ENCODE measurements at regions not wholly inside any gene's neighbourhood (a gene's known extent, or its start where the extent isn't known, plus 50 kb on each side); places are given as distances from the start of the nearest gene placed in this dataset.

DNA sequence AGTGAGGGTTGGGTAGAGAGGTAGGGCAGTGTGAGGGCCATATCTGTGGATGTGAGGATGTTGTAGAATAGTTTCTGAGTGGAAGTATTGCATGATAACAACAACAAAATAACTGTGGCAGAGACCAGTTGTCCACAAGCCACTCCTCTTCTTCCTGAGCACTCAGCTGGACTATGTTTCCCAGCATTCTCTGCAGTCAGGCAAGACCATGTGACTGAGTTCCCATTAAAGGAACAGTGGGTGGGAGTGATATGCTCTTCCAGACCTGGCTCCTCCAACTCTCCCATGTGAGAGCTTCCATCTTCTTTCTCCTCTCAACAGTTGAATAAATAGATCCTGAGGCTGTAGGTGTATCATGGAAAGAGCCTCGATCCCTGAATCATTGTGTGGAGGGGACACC, 272.4 kb downstream of the CBLN1 start:
- DNase-seq (ENCODE audit: low read depth in 4 of 4, low spot score in 3 of 4): no peak

DNA sequence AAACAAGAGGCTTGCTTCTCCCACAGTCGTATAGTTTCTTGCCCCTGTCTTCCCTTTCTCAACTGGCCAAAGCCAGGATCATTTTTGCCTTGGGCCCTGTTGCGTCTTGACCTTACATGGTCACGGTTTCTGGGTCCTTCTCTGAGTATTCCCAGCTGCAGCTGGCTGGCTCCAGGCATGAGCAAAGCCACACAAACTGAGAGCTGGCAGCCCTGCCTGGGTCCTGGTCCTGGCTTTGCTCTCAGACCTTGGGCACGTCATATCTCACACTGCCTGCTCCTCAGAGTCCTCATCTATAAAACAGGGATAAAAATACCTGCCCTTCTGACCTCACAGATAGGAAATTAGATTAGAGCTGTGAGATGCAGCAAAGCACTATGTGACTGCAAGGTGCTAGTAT, 277.6 kb downstream of the CBLN1 start:
- no peak for DNase-seq (ENCODE audit: low read depth in 4 of 4, low spot score in 3 of 4)

DNA sequence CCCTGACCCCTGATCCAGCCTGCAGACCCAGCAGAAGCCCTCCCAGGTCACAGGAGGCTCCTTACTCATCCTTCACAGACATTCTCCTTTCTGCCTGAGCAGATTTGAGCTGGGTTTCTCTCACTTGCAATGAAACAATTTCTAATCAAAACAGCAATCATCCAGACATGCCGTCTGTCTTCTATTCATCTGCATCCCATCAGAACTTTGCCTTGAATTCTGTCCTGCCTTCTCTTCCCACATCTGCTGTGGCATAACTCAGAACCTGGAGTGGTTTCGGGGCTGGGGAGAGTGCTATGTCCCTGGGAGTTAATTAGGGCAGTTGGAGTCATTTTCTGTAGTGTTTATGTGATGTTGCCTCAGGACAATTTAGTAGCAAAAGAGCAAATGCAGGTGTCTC, 278.6 kb downstream of the CBLN1 start:
- no peak for DNase-seq (ENCODE audit: low read depth in 4 of 4, low spot score in 3 of 4)

DNA sequence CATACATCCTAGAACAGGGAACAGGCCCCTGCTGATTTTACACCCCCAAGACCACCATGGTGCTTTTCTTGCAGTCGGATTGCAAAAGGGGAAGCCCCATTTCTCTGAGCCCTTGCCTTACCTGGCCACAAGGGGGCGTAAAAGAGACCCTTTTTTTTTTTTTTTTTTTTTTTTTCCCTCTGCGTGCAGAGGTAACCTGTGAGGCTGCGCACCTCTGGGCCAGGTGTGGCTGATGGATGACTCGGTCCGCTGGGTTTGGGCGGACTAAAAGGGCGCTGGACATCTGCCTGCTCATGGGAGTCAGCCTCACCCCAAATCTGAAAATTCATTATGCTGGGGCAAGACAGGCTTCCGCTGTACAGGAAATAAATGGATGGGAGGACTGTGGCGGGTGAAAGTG, 281.0 kb downstream of the CBLN1 start:
- no peak for DNase-seq (ENCODE audit: low read depth in 4 of 4, low spot score in 3 of 4)

DNA sequence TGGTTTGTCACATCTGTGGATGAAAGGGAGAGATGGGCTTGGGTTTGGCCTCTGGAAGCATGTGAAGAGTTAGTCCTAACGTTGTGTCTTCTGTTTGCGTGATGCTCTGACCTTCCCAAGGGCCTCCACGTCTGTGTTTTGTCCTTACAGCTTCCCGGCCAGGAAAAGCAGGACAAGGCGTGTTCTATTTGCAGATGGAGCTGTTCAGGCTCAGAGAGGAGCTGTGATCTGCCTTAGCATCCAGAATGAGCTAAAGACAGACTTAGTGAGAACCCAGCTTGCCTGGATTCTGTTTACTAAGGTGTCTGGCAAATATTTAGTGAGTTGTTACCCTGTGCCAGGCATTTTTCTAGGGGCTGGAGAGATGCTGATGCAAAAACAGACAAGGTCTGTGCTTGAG, 282.1 kb downstream of the CBLN1 start:
- no peak for DNase-seq (ENCODE audit: low read depth in 4 of 4, low spot score in 3 of 4)

DNA sequence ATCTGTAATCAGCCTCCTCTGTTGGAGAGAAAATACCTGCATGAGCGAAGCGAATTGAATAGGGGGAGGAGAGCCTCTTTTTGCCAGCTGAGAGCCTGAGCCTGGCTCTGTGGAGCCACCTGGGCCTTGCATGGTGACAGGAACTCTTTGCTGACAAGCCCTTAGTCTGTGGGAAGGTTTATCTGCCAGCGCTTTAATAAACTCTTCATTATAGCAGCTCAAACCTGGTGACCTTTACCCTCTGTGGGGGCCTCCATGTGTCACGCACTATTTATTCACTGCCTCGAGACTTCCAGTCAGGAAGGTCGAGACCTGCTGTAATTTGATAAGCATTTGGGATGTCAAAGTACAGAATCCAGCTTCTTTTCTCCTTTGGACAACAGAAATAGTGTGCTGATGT, 282.6 kb downstream of the CBLN1 start:
- no peak for DNase-seq (ENCODE audit: low read depth in 4 of 4, low spot score in 3 of 4)

DNA sequence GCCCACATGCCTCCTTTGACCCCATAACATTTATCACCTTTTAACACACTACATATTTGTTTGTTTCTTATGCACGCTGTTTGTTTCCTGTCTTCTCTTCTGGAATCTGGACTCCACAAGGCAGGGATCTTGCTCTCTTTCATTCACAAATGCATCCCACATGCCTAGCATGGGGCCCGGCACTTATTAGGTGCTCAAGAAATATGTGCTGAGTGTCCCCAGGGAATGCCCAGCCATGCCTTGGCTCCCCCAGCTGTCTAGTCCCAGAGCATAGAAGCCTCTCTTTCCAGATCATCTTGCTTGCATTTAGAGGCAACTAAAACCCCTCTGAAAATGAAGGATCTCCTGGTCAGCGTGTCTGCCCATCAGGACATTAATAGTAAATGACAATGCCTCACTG, 283.7 kb downstream of the CBLN1 start:
- DNase-seq (ENCODE audit: low read depth in 4 of 4, low spot score in 3 of 4): no peak

DNA sequence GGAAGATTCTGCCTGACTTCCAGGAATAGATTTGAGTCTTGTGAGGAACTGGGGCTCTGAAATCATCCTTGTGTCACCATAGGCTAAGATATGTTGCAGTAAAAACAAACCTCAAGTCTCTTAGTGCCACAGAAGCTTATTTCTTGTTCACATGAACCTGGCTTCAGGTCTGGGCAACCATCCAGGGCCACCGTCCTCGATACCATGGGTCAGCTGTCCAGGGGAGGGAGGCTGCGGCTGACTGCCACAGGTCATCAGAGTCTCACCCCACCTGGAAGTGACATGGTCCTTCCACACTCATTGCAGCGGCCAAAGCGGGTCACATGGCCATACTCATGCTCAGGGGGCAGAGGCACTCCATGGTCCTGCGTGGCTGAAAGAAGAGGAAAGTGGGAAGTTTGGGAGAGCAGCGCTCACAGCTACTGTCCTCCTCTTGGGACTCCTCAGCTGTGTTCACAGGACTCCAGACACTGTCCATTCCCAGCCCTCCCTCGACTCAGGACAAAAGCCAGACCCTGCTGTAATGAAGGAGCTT, 284.5 kb downstream of the CBLN1 start:
- no peak for DNase-seq (ENCODE audit: low read depth in 4 of 4, low spot score in 3 of 4)

DNA sequence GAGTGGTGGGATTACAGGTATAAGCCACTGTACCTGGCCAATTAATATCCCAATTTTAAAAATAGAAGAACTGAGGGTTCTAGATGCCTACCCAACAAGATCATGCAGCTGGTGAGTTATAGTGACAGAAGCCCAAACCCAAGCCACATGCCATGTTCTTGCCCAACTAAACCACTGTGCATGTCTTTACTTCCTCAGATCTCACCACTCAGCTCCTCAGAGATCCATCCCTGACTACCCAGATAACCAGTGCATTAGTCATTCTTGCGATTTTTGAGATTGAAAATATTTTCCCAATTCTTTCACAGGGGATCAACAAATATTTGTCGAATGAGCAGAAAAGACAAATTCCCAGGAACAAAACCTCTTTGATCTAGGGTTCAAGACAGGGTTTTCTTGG, 303.1 kb downstream of the CBLN1 start:
- DNase-seq (ENCODE audit: low read depth in 4 of 4, low spot score in 3 of 4): no peak

DNA sequence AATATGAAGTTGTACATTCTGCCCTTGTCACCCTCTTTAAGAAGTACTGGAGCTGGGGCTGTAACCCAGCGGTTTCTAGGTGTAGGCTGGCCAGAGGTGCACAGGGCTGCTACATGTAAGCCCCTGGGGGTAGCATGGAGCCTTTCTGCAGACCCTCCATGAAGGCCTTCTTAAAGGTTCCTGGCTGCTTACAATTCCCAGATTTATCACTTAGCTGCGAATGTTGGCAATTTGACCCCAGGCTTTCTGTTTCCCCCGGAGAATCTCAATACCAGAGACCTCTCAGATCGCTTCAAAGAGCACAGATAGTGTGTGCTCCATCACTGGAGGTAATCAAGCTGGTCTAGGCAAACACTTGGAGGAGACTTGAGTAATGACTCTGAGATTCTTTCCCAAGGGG, 309.4 kb downstream of the CBLN1 start:
- no peak for DNase-seq (ENCODE audit: low read depth in 4 of 4, low spot score in 3 of 4)

DNA sequence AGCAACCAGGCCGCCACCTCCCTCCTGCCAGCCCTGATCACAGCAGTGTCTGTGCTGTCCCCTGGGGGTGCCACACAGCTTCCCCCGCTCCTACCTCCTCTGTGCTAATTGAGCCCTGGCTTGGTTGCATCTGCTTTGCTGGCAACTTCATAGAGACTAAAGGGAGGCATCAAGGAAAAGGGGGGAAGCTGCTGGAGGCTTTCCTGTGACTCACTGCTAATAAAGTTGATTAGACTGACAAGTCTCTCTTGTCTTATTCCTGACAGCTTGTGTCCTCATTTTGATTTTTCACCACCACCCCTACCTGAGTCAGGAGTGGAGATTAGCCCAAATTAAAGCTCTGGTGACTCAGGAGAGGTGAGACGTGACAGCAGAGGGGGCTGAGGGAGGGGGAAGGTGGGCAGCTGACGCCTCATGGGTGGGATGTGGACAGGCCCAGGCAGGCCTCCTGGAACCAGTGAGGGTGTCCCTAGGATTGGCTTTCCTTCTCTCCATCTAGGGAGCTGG, 310.0 kb downstream of the CBLN1 start:
- no peak for DNase-seq (ENCODE audit: low read depth in 4 of 4, low spot score in 3 of 4)

DNA sequence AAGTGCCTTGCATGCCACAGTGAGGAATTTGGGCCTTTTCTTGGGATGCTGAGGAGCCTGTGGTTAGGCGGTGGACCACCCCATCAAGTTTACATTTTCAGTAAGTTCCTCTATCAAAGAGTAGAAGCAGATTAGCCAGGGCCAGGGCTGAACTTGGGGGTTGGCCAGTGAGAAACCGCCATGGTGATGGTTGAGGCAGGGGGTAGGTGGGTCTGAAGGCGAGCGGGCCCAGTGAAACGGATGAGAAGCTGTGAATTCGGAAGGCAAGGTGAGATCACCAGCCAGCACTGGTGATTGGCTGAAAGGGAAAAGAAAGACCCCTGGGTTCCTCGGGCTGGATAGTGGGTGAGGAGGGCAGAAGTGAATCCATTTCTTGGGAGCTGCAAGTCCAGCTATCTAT, 311.4 kb downstream of the CBLN1 start:
- no peak for DNase-seq (ENCODE audit: low read depth in 4 of 4, low spot score in 3 of 4)

DNA sequence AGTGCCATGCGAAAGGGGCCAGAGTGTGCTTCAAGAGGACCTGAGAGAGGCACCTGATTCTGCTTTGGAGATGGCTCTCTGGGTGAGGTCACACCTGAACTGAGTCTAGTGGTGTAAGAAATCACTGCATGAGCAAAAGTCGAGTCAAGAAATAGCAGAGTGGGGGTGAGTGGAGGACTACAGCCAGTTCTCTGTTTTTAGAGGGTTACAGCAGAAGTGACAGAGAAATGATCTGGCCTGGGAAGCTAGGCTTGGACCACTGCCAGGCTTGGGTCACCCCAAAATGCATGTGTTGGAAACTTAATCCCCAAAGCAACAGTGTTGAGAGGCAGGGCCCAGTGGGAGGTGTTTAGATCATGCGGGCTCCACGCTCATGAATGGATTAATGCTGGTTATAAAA, 312.0 kb downstream of the CBLN1 start:
- DNase-seq (ENCODE audit: low read depth in 4 of 4, low spot score in 3 of 4): no peak

DNA sequence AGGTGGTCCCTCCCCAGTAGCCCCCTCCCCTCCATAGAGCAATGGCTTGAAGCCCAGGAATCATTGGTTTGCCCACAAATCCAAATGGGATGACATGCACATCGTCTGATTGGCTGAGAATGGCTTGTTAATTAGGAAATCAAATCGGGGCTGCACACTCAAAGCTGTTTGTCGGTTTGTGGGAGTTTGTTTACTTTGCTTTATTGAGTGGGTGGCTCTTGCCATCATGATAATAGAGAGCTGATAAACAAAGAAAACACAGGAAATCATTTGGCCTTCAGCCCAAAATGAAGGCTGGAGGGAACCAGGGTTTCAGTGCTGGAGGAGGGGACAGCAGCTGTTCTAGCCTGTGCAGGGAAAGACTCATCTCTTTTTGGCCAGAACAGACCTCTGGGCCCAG, 316.3 kb downstream of the CBLN1 start:
- DNase-seq (ENCODE audit: low read depth in 4 of 4, low spot score in 3 of 4): no peak

DNA sequence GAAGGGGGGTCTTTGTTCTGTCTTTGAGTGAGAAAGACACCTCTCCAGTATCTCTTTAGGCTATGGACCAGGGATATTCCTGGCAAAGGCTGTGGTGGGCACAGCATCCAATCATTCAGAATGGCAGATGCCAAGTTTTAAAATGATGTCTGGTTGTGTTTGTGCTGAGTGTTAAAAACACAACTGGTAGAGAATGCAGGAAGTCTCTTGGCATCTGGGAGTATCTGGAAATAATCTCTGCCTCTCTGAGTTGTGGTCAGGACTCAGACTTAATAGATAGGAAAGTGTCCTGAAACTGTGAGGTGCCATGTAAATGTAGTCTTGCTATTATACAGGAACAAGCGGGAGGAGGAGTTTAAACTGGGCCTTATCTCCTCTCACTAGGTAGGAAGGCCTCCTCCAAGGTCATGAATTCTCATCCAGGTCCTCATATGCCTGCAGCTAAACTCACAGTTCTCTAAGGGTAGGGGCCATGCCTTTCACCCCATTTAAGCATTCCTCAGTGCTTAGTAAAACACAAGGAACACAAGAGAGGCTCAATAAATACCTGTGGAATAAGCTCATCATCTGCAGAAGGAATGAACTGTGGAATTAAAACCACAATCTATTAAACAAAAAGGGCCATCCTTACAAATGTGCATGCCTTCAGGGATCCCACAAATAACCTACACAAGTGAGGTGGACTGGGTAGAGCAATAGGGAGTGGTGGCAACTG, 317.6 kb downstream of the CBLN1 start:
- DNase-seq (ENCODE audit: low read depth in 4 of 4, low spot score in 3 of 4): no peak

DNA sequence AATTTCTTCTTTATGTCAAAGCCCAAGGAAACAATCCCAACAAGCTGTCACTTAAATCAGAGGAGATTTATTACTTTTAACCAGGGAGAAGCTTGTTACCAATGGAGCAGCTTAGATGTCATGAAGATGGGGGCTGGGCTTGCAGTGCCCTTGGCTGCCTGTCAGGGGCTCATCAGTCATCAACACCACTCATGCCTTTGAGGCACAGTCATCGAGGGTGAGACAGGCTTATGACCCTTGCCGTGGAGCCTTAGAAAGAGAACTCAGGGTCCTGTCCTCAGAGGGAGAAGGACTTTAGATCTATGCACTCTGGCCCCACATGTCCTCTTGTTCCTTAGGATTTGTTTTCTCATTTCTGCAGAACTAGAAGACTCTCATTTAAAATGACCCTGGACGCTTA, 318.3 kb downstream of the CBLN1 start:
- no peak for DNase-seq (ENCODE audit: low read depth in 4 of 4, low spot score in 3 of 4)

DNA sequence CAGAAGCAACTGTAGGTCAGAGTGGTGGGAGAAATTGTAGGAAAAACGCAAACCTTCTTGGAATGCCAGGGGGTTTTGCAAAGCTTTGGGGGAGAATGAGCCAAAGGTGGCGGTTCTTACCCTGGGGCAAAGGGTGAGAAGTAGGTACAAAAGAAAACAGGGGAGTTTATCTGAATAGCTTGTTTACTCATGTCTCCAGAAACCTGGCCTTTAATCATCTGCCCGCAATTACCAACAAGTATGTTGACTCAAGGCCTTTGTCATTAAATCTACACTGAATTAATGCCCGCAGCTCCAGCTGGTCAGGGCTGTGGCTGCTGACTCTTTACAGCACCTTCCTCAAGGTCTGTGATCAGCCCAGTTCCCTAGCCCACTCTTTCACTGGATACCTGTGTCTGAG, 320.1 kb downstream of the CBLN1 start:
- DNase-seq (ENCODE audit: low read depth in 4 of 4, low spot score in 3 of 4): no peak

DNA sequence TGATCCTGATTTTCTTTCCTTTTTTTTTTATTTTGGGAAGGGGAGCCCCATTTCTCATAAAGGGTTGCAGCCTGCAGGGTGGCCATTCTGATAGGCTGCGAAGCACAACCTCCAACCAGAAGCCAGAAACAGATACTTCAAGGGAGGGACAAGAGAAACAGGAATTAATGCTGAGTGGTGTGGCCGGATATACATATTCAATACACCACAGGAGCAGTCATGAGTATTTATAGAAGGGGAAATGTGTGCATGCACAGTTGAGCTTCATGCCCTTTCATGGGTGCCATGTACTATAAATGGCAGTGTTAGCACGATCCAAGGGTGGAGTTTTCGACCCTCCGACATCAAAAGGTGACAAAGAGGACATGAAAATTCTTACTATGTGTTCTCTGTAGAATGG, 320.8 kb downstream of the CBLN1 start:
- no peak for DNase-seq (ENCODE audit: low read depth in 4 of 4, low spot score in 3 of 4)

DNA sequence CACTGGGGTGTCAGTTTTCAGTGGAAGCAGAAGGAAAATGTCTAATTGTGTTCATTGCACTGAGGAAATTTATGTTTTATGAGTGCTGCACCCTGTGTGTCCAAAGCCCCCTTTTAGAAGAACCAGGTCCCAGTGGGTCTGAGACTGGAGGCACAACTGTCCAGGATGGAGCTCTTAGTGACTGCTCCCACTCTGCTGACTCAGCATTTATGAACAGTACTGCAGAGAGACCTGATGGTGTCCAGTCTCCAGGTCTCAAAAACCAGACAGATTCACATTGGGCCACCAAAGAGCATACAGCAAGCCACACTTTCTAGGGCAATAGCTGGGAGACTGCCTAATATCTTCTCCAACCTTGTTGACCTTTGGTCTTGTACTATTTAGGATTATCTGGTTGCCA, 321.9 kb downstream of the CBLN1 start:
- DNase-seq (ENCODE audit: low read depth in 4 of 4, low spot score in 3 of 4): no peak

DNA sequence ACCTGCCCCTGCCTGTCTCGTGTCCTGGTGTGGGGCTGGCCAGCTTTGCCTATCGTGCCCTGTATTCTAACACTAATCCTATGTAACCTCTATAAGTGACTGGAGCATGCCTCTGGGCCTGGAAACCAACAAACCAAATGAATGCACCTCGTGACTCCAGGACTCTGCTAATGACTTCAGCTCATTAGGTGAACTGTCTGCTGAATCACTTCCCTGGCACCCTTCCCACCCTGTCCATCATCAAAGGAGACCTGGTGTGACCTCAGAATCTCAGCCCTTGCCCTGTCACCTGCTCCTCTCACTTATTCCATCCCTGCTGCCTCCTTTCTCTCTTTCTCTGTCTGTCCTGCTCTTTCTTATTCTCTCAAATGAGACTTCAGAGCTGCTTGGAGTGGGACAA, 322.4 kb downstream of the CBLN1 start:
- DNase-seq (ENCODE audit: low read depth in 4 of 4, low spot score in 3 of 4): no peak

DNA sequence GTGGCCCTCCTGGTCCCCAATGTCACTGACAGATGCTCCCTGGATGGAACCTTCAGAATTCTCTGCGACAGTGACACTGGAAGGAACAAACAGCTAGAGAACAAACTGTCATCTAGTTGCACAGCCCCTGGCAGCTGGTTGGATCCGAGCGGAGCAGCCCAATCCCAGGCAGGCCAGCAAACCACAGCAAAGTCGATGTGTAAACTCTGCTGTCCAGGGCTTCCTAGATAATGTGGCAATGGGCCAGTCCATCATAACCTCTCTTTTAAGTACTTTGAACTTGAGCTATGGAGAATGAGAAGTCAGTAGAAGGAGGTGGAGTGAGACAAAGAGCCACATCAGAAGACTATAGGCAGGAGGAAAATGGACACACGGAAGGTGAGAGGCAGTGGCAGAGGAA, 323.0 kb downstream of the CBLN1 start:
- no peak for DNase-seq (ENCODE audit: low read depth in 4 of 4, low spot score in 3 of 4)

DNA sequence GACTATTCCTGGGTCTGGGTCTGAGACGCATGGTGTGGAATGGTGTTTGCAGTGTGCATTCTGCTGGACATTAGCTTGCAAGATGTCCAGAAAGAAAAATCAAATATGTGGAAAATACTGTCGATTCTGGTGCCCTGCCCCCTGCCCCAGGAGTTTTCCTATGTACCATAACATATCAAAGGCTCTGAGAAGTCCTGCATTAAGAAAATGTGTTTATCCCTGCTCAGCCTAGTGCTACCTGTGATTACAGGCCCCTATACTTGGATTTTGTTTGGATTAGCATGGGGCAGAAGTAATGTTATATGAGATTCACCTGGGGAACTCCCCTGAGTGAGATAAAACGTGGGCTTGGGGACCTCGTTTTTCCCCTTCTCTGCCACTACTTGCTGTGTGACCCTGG, 325.0 kb downstream of the CBLN1 start:
- no peak for DNase-seq (ENCODE audit: low read depth in 4 of 4, low spot score in 3 of 4)

DNA sequence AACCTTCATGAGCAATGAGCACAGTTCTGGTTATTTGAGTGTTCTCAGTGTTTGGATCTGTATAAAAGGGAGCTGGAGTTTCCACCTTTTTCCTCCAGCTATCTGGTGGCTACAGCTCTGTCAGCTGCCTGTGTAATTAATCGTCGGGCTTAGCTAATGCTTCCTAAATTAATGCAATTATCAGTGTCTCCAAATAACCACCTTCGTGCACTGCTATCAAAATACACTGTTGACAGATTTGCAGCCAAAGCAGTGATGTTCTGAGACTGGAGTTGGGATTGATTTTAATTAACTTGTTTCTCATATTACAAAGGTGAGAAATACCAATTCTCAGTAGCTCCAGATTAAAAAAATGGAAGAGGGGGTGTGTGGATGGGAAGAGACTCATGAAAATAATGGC, 325.8 kb downstream of the CBLN1 start:
- no peak for DNase-seq (ENCODE audit: low read depth in 4 of 4, low spot score in 3 of 4)
